ENCODE measurements at regions not wholly inside any gene's neighbourhood (a gene's known extent, or its start where the extent isn't known, plus 50 kb on each side); places are given as distances from the start of the nearest gene placed in this dataset.

DNA sequence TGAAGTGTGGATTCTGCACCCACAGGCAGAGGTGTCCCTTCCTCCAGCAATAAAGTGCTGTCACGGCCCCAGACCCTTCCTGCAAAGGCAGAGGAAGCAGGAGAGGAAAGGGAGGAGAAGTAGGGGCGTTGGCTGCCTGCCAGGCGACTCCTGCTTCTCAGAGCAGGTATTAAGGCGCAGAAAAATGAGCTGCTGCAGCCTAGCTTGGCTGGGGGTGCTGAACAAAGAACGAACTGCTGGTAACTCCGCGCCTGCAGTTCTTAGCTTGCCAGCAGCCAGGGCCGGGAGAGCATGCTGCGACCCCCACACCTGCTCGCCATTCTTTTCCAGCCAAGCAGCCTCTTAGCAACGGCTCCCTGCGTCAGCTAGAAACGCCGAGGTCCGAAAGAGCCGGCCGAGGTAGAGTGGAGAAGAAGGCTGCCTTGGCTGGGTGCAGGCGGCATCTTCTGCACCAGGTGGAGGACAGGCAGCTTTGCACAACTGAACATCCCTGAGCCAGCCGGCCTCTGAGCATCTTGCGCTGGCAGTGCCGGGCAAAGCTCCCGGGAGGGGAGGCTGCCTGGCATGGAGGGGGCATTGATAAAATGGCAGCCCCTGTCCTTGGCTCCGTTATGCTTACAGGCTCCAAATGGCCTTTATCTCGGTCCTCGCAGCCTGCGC is 296.0 kb downstream of the MEX3B start:
- TF ChIP-seq GATA3 (IDR thresholded peaks at IDR 0.05; ENCODE audit: low read depth, low read length) (no peak), GATA2 (IDR thresholded peaks at IDR 0.05; ENCODE audit: low read depth, low read length) (no peak)

- TF ChIP-seq GATA3 (IDR thresholded peaks at IDR 0.05; ENCODE audit: low read depth, low read length) (no peak), GATA2 (IDR thresholded peaks at IDR 0.05; ENCODE audit: low read depth, low read length) (no peak)
These were observed 298.3 kb downstream of the MEX3B start for GRCh38 chr15:81747482-81747881.

- TF ChIP-seq GATA2 (IDR thresholded peaks at IDR 0.05; ENCODE audit: low read depth, low read length) (no peak), GATA3 (IDR thresholded peaks at IDR 0.05; ENCODE audit: low read depth, low read length) (no peak)
These were observed 298.8 kb downstream of the MEX3B start for GRCh38 chr15:81747026-81747425.

- no peak for TF ChIP-seq GATA3 (IDR thresholded peaks at IDR 0.05; ENCODE audit: low read depth, low read length)
- no peak for TF ChIP-seq GATA2 (IDR thresholded peaks at IDR 0.05; ENCODE audit: low read depth, low read length)
These were observed 301.5 kb downstream of the MEX3B start for GRCh38 chr15:81744364-81744763.

- TF ChIP-seq GATA2 (IDR thresholded peaks at IDR 0.05; ENCODE audit: low read depth, low read length) = no peak
- TF ChIP-seq GATA3 (IDR thresholded peaks at IDR 0.05; ENCODE audit: low read depth, low read length) = no peak
These were observed 305.4 kb downstream of the MEX3B start for GRCh38 chr15:81740416-81740815.

- no peak for TF ChIP-seq GATA3 (IDR thresholded peaks at IDR 0.05; ENCODE audit: low read depth, low read length)
- TF ChIP-seq GATA2 (IDR thresholded peaks at IDR 0.05; ENCODE audit: low read depth, low read length) = no peak
These were observed 316.5 kb downstream of the MEX3B start for GRCh38 chr15:81729340-81729739.

DNA sequence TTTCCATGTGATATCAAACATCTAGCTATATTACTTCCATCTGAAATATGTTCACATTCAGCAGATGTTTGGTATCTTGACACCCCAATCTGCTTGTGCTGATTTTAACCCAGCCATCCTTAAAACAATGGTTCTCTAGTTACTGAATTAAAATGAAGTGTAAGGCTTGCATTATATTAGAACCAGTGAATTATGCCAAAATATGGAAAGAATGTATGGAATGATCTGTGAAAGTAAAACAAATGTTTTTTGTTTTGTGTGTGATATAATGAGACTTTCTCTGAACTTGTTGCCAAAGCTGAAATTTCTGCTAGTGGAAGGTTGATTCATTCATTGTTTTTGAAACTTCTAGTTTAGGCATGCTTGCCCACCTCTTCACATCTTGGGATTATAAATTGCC is 317.1 kb downstream of the MEX3B start:
- TF ChIP-seq GATA3 (IDR thresholded peaks at IDR 0.05; ENCODE audit: low read depth, low read length) (no peak), GATA2 (IDR thresholded peaks at IDR 0.05; ENCODE audit: low read depth, low read length) (no peak)

DNA sequence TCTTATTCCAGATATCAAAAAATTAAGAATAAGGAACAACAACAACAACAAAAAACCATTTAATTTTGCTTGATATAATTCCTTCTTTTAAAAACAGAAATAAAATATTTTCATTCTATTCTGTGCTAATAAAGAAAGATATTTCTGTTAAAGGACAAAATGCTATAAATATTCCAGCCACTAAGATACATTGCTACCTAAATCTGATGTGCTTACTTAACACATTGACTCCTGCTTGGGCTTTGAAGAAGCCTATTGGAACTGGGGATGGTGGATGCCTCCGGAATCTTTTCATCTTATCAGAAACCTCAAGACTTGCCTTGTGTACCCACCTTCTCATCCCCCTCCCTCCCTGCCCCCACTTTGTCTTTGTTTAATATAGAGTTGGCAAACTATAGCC is 320.2 kb downstream of the MEX3B start:
- TF ChIP-seq GATA3 (IDR thresholded peaks at IDR 0.05; ENCODE audit: low read depth, low read length) = no peak
- no peak for TF ChIP-seq GATA2 (IDR thresholded peaks at IDR 0.05; ENCODE audit: low read depth, low read length)

GRCh38 chr15:81724536-81724935 is 321.3 kb downstream of the MEX3B start:
- TF ChIP-seq GATA2 (IDR thresholded peaks at IDR 0.05; ENCODE audit: low read depth, low read length) (no peak), GATA3 (IDR thresholded peaks at IDR 0.05; ENCODE audit: low read depth, low read length) (no peak)

DNA sequence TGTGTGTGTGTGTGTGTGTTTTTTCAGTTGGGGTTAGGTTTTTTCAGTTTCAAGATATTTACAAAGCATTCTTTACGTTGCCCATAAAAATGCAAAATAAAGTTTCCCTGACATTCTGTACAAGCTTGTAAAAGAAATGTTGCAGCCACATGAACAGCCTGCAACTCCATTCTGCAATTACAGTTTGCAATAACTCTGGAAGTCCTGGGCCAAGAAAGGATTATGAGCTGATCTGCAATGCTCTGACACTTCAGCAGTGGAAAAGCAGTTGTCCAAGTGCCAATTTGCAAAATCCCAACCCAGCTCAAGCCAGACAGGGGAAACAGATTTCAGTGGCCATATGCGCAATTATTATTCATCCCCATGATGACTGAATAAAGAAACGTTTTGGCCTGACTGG is 322.1 kb downstream of the MEX3B start:
- TF ChIP-seq GATA3 (IDR thresholded peaks at IDR 0.05; ENCODE audit: low read depth, low read length) (no peak), GATA2 (IDR thresholded peaks at IDR 0.05; ENCODE audit: low read depth, low read length) (no peak)

DNA sequence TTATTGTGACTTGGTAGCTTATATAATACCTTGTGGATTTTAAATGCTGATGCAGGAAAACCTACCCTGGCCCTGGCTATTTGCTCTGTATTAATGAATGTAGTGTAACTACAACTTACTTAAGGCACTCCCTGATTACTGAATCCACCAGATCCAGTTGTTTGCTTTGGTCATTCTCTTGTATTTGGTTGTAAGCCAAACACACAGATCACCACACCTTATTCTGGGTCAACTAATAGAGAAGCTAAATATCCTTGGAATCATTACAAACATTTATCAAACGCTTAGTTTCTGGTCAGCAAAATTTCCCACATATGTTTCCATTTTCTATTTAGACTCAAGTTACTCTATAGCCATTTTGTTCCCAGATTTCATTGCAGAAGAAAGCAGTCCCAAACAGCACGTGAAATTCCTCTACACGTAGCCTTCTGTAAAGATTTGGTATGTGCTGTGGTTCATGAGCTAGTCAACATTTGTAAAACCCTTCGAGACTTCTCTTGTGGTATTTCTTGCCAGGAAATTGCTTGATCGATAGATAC is 322.6 kb downstream of the MEX3B start:
- no peak for TF ChIP-seq GATA2 (IDR thresholded peaks at IDR 0.05; ENCODE audit: low read depth, low read length)
- TF ChIP-seq GATA3 (IDR thresholded peaks at IDR 0.05; ENCODE audit: low read depth, low read length) = no peak

DNA sequence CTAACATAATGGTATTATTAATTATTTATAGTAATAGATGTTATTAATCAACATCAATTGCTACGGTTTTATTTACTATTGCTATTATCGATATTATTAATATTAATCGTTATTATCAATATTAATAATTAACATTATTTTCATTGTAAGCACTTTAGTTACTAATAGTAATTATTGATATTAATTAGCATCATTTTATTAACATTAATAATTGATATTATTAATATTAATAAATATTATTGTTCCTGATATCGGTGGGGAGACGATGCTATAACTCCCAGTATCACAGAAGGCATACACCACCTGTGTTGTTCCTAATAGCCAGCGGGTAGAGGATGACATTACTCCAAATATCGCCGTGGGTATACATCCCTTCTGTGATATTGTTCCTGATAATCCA is 335.5 kb downstream of the MEX3B start:
- TF ChIP-seq GATA2 (IDR thresholded peaks at IDR 0.05; ENCODE audit: low read depth, low read length) = no peak
- no peak for TF ChIP-seq GATA3 (IDR thresholded peaks at IDR 0.05; ENCODE audit: low read depth, low read length)

GRCh38 chr15:81686021-81686420 is 312.0 kb upstream of the TMC3 start:
- TF ChIP-seq GATA3 (IDR thresholded peaks at IDR 0.05; ENCODE audit: low read depth, low read length) = no peak
- no peak for TF ChIP-seq GATA2 (IDR thresholded peaks at IDR 0.05; ENCODE audit: low read depth, low read length)

DNA sequence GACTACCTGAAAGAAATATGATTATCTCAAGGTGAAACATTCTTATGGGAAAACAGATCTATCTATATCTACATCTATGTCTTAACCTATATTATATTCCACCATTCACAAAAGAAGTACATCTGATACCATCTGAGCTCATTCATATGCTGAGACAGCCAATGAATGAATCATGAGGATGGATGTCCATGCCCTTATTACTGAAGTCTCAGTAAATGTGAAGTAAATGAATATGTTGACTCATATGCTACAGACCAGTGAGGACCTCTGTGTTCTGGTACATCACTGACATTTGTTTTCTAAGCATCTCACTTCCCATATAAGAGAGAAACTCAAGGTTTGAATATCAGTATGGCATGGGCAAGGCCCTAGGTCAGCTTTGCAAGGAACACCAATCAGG is 311.2 kb upstream of the TMC3 start:
- no peak for TF ChIP-seq GATA2 (IDR thresholded peaks at IDR 0.05; ENCODE audit: low read depth, low read length)

- TF ChIP-seq GATA2 (IDR thresholded peaks at IDR 0.05; ENCODE audit: low read depth, low read length) (no peak), GATA3 (IDR thresholded peaks at IDR 0.05; ENCODE audit: low read depth, low read length) (no peak)
These were observed 306.8 kb upstream of the TMC3 start for GRCh38 chr15:81680829-81681228.

GRCh38 chr15:81666839-81667238 is 292.8 kb upstream of the TMC3 start:
- TF ChIP-seq GATA2 (IDR thresholded peaks at IDR 0.05; ENCODE audit: low read depth, low read length) = no peak
- no peak for TF ChIP-seq GATA3 (IDR thresholded peaks at IDR 0.05; ENCODE audit: low read depth, low read length)

Measured in SH-SY5Y (cell line).